Stomach (tissue), 4 donors: ENCODE measurements at regions not wholly inside any gene's neighbourhood (a gene's known extent, or its start where the extent isn't known, plus 50 kb on each side); places are given as distances from the start of the nearest gene placed in this dataset.

Source experiments
- POLR2A ChIP-seq, 4 donors: fragments of 450-650 bp; IDR thresholded peaks; one replicate each; pipeline ENCODE4 v1.6.1; 2016; ENCODE audit warnings: antibody characterized with exemption in 4 of 4, control low read depth in 2 of 4, mild to moderate bottlenecking in 1 of 4, moderate library complexity in 1 of 4
- POLR2AphosphoS5 ChIP-seq, 3 donors: sonication (generic); formaldehyde crosslinking; IDR thresholded peaks; one replicate each; pipeline ENCODE4 v1.6.1; 2016; ENCODE audit warnings: antibody characterized with exemption in 3 of 3
- TF ChIP-seq, protein P1 (sequence below), 7 experiments: fragments of 450-650 bp in 4 of 7; fragments of 200-600 bp in 3 of 7; sonication (generic) in 3 of 7; IDR thresholded peaks; one replicate each; pipeline ENCODE4 v1.5.1; 2016 to 2019; ENCODE audit warnings: antibody characterized with exemption in 7 of 7, control low read depth in 2 of 7, mild to moderate bottlenecking in 1 of 7

DNA sequence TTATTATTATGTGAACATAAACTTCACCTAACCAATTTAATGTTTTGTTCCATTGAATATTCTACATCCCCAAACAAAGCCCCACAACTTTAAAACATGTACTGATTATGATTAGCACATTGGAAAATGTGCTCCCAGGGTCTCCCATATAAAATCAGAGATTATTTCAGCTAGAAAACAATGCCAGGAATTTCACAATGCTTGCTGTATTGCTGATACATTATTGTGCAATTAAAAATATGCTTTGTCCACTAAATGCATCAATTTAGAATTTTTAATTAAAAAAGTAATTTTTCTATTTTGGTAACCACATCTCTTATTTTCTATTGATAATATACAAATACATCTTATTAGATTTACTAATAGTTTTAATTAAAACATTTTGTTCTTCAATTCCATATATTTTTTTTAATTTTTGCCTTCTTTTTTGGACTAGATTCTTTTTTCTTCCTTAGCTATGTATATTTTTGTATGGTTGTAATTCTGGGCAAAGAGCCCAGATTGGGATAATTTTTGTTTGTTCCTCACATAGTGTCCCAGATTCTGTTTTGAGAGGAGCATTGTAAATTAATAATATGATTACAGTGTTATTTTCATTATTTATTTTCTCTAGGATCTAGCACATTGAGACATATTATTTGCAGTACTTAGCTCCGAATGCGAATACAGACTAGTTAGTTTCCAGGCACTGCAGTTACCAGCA, 241.5 kb upstream of the CDH18 start:
- TF ChIP-seq POLR2A (IDR thresholded peaks at IDR 0.05) (no peak), POLR2AphosphoS5 (IDR thresholded peaks at IDR 0.05) (no peak)
- TF ChIP-seq, protein P1, sequence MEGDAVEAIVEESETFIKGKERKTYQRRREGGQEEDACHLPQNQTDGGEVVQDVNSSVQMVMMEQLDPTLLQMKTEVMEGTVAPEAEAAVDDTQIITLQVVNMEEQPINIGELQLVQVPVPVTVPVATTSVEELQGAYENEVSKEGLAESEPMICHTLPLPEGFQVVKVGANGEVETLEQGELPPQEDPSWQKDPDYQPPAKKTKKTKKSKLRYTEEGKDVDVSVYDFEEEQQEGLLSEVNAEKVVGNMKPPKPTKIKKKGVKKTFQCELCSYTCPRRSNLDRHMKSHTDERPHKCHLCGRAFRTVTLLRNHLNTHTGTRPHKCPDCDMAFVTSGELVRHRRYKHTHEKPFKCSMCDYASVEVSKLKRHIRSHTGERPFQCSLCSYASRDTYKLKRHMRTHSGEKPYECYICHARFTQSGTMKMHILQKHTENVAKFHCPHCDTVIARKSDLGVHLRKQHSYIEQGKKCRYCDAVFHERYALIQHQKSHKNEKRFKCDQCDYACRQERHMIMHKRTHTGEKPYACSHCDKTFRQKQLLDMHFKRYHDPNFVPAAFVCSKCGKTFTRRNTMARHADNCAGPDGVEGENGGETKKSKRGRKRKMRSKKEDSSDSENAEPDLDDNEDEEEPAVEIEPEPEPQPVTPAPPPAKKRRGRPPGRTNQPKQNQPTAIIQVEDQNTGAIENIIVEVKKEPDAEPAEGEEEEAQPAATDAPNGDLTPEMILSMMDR (IDR thresholded peaks at IDR 0.05): no peak
